NOMO-1 treated with dmso at 0.1 percent for 144 hours (cell line): ENCODE measurements at regions not wholly inside any gene's neighbourhood (a gene's known extent, or its start where the extent isn't known, plus 50 kb on each side); places are given as distances from the start of the nearest gene placed in this dataset.

ENCODE experiments used
- DNase-seq: peaks from one replicate; lab custom pipeline; 2025; ENCODE audit not compliant: unreplicated experiment; lab: John Stamatoyannopoulos, UW

- DNase-seq, result no peak
These were observed 515.3 kb downstream of the EPHB1 start for GRCh38 chr3:135310317-135310716.

GRCh38 chr3:135311699-135312098 lies 516.6 kb downstream of the EPHB1 start:
- DNase-seq, result no peak

- DNase-seq, result no peak
These were observed 519.2 kb downstream of the EPHB1 start for GRCh38 chr3:135314237-135314636.

GRCh38 chr3:135324301-135324700 lies 529.2 kb downstream of the EPHB1 start:
- no peak for DNase-seq

- no peak for DNase-seq
These were observed 530.0 kb downstream of the EPHB1 start for GRCh38 chr3:135325096-135325495.

GRCh38 chr3:135325726-135326235 lies 530.7 kb downstream of the EPHB1 start:
- no peak for DNase-seq

- no peak for DNase-seq
These were observed 531.8 kb downstream of the EPHB1 start for GRCh38 chr3:135326851-135327250.

- no peak for DNase-seq
These were observed 533.0 kb downstream of the EPHB1 start for GRCh38 chr3:135328036-135328435.

GRCh38 chr3:135329479-135329878 lies 534.4 kb downstream of the EPHB1 start:
- DNase-seq, result no peak

- no peak for DNase-seq
These were observed 542.1 kb downstream of the EPHB1 start for GRCh38 chr3:135337192-135337591.

- no peak for DNase-seq
These were observed 553.6 kb downstream of the EPHB1 start for GRCh38 chr3:135348690-135349089.

GRCh38 chr3:135349254-135349948 lies 554.3 kb downstream of the EPHB1 start:
- no peak for DNase-seq

- no peak for DNase-seq
These were observed 557.2 kb downstream of the EPHB1 start for GRCh38 chr3:135352213-135352612.

GRCh38 chr3:135362889-135363288 lies 567.8 kb downstream of the EPHB1 start:
- no peak for DNase-seq

GRCh38 chr3:135364676-135365075 lies 569.6 kb downstream of the EPHB1 start:
- DNase-seq, result no peak

GRCh38 chr3:135366816-135367215 lies 571.8 kb downstream of the EPHB1 start:
- no peak for DNase-seq

- DNase-seq, result no peak
These were observed 573.3 kb downstream of the EPHB1 start for GRCh38 chr3:135368316-135368715.

GRCh38 chr3:135368781-135369180 lies 573.7 kb downstream of the EPHB1 start:
- DNase-seq, result no peak

GRCh38 chr3:135374571-135374970 lies 579.5 kb downstream of the EPHB1 start:
- no peak for DNase-seq

GRCh38 chr3:135382188-135382587 lies 583.3 kb upstream of the PPP2R3A start:
- no peak for DNase-seq

- DNase-seq, result no peak
These were observed 582.9 kb upstream of the PPP2R3A start for GRCh38 chr3:135382621-135383020.

- no peak for DNase-seq
These were observed 582.2 kb upstream of the PPP2R3A start for GRCh38 chr3:135383301-135383700.

- DNase-seq, result no peak
These were observed 573.4 kb upstream of the PPP2R3A start for GRCh38 chr3:135392151-135392550.
